ENCODE measurements at regions not wholly inside any gene's neighbourhood (a gene's known extent, or its start where the extent isn't known, plus 50 kb on each side); places are given as distances from the start of the nearest gene placed in this dataset.

DNA sequence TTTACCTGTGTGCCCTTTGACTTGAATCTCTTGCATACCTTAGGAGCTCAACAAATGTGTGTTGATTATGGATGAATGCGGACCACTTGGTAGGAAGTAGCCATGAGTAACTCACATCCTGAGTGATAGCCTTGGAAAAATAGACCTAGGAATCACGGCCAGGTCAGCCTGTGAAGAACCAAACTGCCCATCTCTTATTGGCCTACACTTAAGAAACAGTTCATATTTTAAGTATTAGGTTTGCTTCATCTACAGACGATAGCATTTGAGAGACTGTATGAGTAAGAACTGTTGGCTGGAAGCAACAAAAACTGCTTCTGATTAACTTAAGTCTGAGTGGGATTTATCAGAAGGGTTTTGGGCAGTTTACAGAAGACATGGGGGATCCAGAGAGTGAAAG lies 152.5 kb upstream of the ADRA1D start:
- TF ChIP-seq POLR2A (IDR thresholded peaks at IDR 0.05; ENCODE audit: low read depth, low read length) (no peak), POLR2AphosphoS5 (IDR thresholded peaks at IDR 0.05; ENCODE audit: low read depth, low read length) (no peak), TAF1 (IDR thresholded peaks at IDR 0.05; ENCODE audit: low read depth, low read length) (no peak), POU2F2 (IDR thresholded peaks at IDR 0.05; ENCODE audit: low read depth, low read length) (no peak)
